H1 (cell line): ENCODE measurements at regions not wholly inside any gene's neighbourhood (a gene's known extent, or its start where the extent isn't known, plus 50 kb on each side); places are given as distances from the start of the nearest gene placed in this dataset.

ENCODE experiments used
- CTCF ChIA-PET: fragments of 300-600 bp; sonication (Branson Sonifier 250); formaldehyde crosslinking; loops from one replicate; lab custom pipeline; 2021; ENCODE audit not compliant: partially characterized antibody; lab: Charles Lee
- POLR2A ChIA-PET: fragments of 300-600 bp; sonication (Branson Sonifier 250); formaldehyde crosslinking; loops from one replicate; lab custom pipeline; 2021; ENCODE audit warnings: inconsistent platforms; ENCODE audit not compliant: partially characterized antibody; lab: Charles Lee
- DNase-seq, 2 experiments: peaks; one replicate each; pipeline versions ENCODE4 v3.0.0 to v3.0.0-alpha.2; 2010 to 2022; ENCODE audit warnings: low spot score in 2 of 2, low read depth in 1 of 2, mixed read lengths in 1 of 2
- FAIRE-seq: peaks from 2 replicates; lab custom pipeline; 2011; peaks lifted over from hg19 to GRCh38; lab: Jason Lieb, UNC
- H2AFZ ChIP-seq: 2 replicates; pipeline ENCODE4 v1.8.1; 2012; ENCODE audit warnings: low read length, inconsistent platforms
- H2AK5ac ChIP-seq: 2 replicates; pipeline ENCODE4 v1.6.1; 2013; ENCODE audit warnings: low read depth, low read length
- H2BK120ac ChIP-seq: replicated peaks from 2 replicates; pipeline ENCODE3; 2013; ENCODE audit warnings: low read depth, low read length, inconsistent platforms
- H2BK12ac ChIP-seq: 2 replicates; pipeline ENCODE4 v1.6.1; 2013; ENCODE audit warnings: low read depth, low read length
- H2BK15ac ChIP-seq: 2 replicates; pipeline ENCODE4 v1.6.1; 2013; ENCODE audit warnings: low read length
- H2BK20ac ChIP-seq: 2 replicates; pipeline ENCODE4 v1.6.1; 2013; ENCODE audit warnings: low read length
- H2BK5ac ChIP-seq: 2 replicates; pipeline ENCODE4 v1.6.1; 2013; ENCODE audit warnings: low read depth, low read length
- H3K14ac ChIP-seq: 2 replicates; pipeline ENCODE4 v1.6.1; 2013; ENCODE audit warnings: inconsistent platforms; ENCODE audit not compliant: insufficient read length
- H3K18ac ChIP-seq: 2 replicates; pipeline ENCODE4 v1.6.1; 2013; ENCODE audit warnings: low read length; ENCODE audit errors: extremely low read depth
- H3K23ac ChIP-seq: 2 replicates; pipeline ENCODE4 v1.6.1; 2013; ENCODE audit warnings: inconsistent platforms; ENCODE audit not compliant: insufficient read length
- H3K23me2 ChIP-seq: 2 replicates; pipeline ENCODE4 v1.6.1; 2013; ENCODE audit warnings: low read depth, low read length
- H3K27ac ChIP-seq: 2 replicates; pipeline ENCODE4 v1.6.1; 2011; ENCODE audit warnings: low read depth, low read length, inconsistent platforms
- H3K27me3 ChIP-seq, 4 experiments: replicated peaks in 1 of 4; 1 replicate in 1 of 4; 2 replicates in 3 of 4; pipeline versions ENCODE4 v1.6.1 to v1.8.1; 2011 to 2013; ENCODE audit warnings: low read length in 3 of 4, mild to moderate bottlenecking in 3 of 4, inconsistent platforms in 2 of 4, mixed read lengths in 2 of 4, moderate library complexity in 1 of 4; ENCODE audit not compliant: control insufficient read depth in 3 of 4, insufficient read depth in 3 of 4; ENCODE audit errors: extremely low read depth in 1 of 4
- H3K36me3 ChIP-seq, 4 experiments: 2 replicates each; pipeline versions ENCODE4 v1.6.1 to v1.8.1; 2011 to 2013; ENCODE audit warnings: mild to moderate bottlenecking in 4 of 4, low read length in 3 of 4, moderate library complexity in 2 of 4, control low read depth in 1 of 4, inconsistent platforms in 1 of 4; ENCODE audit not compliant: insufficient read depth in 4 of 4, control insufficient read depth in 2 of 4
- H3K4ac ChIP-seq: replicated peaks from 2 replicates; pipeline ENCODE3; 2013; ENCODE audit warnings: low read length, low read depth, mixed read lengths, inconsistent platforms; ENCODE audit not compliant: insufficient read length
- H3K4me1 ChIP-seq, 4 experiments: replicated peaks in 1 of 4; 1 replicate in 1 of 4; 2 replicates in 3 of 4; pipeline versions ENCODE4 v1.6.1 to v1.8.1; 2011 to 2013; ENCODE audit warnings: low read length in 3 of 4, inconsistent platforms in 2 of 4, mixed read lengths in 1 of 4; ENCODE audit not compliant: insufficient read depth in 4 of 4, control insufficient read depth in 3 of 4
- H3K4me2 ChIP-seq, 2 experiments: 2 replicates each; pipeline versions ENCODE4 v1.6.1 to v1.8.1; 2011 to 2013; ENCODE audit warnings: low read depth in 2 of 2, low read length in 2 of 2, control low read depth in 1 of 2, inconsistent platforms in 1 of 2, mild to moderate bottlenecking in 1 of 2; ENCODE audit not compliant: insufficient read depth in 1 of 2
- H3K4me3 ChIP-seq, 4 experiments: fragments of 200-600, 300-600 bp in 1 of 4; sonication (generic), shearing (Covaris generic), sonication (Bioruptor Twin) in 1 of 4; 2 replicates each; pipeline versions ENCODE4 v1.5.1 to v1.8.1; 2011 to 2016; ENCODE audit warnings: low read length in 4 of 4, low read depth in 3 of 4, control low read depth in 2 of 4, inconsistent platforms in 2 of 4, mild to moderate bottlenecking in 2 of 4, mixed read lengths in 1 of 4, moderate library complexity in 1 of 4; ENCODE audit not compliant: insufficient read depth in 2 of 4; ENCODE audit errors: extremely low read depth in 1 of 4
- H3K56ac ChIP-seq: replicated peaks from 2 replicates; pipeline ENCODE3; 2013; ENCODE audit warnings: low read depth, mild to moderate bottlenecking, mixed read lengths, low read length, inconsistent platforms; ENCODE audit not compliant: insufficient read length
- H3K79me1 ChIP-seq: 2 replicates; pipeline ENCODE4 v1.6.1; 2013; ENCODE audit warnings: low read depth, low read length, control low read depth
- H3K79me2 ChIP-seq, 2 experiments: 2 replicates each; pipeline versions ENCODE4 v1.6.1 to v1.8.1; 2012 to 2013; ENCODE audit warnings: low read length in 2 of 2, mild to moderate bottlenecking in 2 of 2, inconsistent platforms in 1 of 2; ENCODE audit not compliant: insufficient read depth in 2 of 2, control insufficient read depth in 1 of 2
- H3K9ac ChIP-seq, 4 experiments: replicated peaks in 1 of 4; 1 replicate in 1 of 4; 2 replicates in 3 of 4; pipeline versions ENCODE4 v1.6.1 to v1.8.1; 2011 to 2013; ENCODE audit warnings: low read depth in 3 of 4, low read length in 3 of 4, control low read depth in 2 of 4, mild to moderate bottlenecking in 2 of 4, moderate library complexity in 2 of 4, inconsistent platforms in 1 of 4; ENCODE audit errors: extremely low read depth in 1 of 4
- H3K9me3 ChIP-seq, 2 experiments: 2 replicates each; pipeline versions ENCODE4 v1.6.1 to v1.8.1; 2012 to 2013; ENCODE audit warnings: mild to moderate bottlenecking in 2 of 2, moderate library complexity in 2 of 2, control low read depth in 1 of 2, inconsistent platforms in 1 of 2, low read depth in 1 of 2, low read length in 1 of 2, mixed read lengths in 1 of 2; ENCODE audit not compliant: insufficient read depth in 2 of 2
- H4K20me1 ChIP-seq, 2 experiments: replicated peaks in 1 of 2; 2 replicates each; pipeline versions ENCODE3 to v1.8.1; 2011 to 2013; ENCODE audit warnings: inconsistent platforms in 2 of 2, low read length in 2 of 2, mild to moderate bottlenecking in 1 of 2; ENCODE audit not compliant: insufficient read depth in 2 of 2, control insufficient read depth in 1 of 2
- H4K5ac ChIP-seq: 2 replicates; pipeline ENCODE4 v1.6.1; 2013; ENCODE audit warnings: low read length, low read depth, mixed read lengths, inconsistent platforms; ENCODE audit not compliant: insufficient read length
- H4K8ac ChIP-seq: 2 replicates; pipeline ENCODE4 v1.8.0; 2013; ENCODE audit warnings: mild to moderate bottlenecking, moderate library complexity, low read length, inconsistent platforms; ENCODE audit not compliant: insufficient read depth; ENCODE audit errors: extremely low read depth
- H4K91ac ChIP-seq: replicated peaks from 2 replicates; pipeline ENCODE3; 2013; ENCODE audit warnings: low read length, mixed read lengths, inconsistent platforms; ENCODE audit not compliant: insufficient read length
- BCL11A ChIP-seq, 2 experiments: IDR thresholded peaks; one replicate each; pipeline ENCODE4 v1.6.1; 2011; ENCODE audit warnings: low read depth in 2 of 2, low read length in 2 of 2, mild to moderate bottlenecking in 2 of 2
- CEBPB ChIP-seq: IDR thresholded peaks from 2 replicates; pipeline ENCODE4 v1.6.1; 2012; ENCODE audit warnings: low read depth, low read length
- CHD1 ChIP-seq: IDR thresholded peaks from 2 replicates; pipeline ENCODE4 v1.6.1; 2012; ENCODE audit warnings: low read depth, low read length, improper control_type of control experiment
- KDM5A ChIP-seq: fragments of 200-600 bp; IDR thresholded peaks from 2 replicates; pipeline ENCODE4 v1.7.1; 2012; ENCODE audit warnings: mild to moderate bottlenecking, low read length, inconsistent platforms, mixed read lengths
- RFX5 ChIP-seq: IDR thresholded peaks from 2 replicates; pipeline ENCODE4 v1.6.1; 2011; ENCODE audit warnings: low read depth, low read length, improper control_type of control experiment, borderline replicate concordance
- SP1 ChIP-seq: IDR thresholded peaks from 2 replicates; pipeline ENCODE4 v1.6.1; 2011; ENCODE audit warnings: low read depth, low read length
- SP4 ChIP-seq: IDR thresholded peaks from 2 replicates; pipeline ENCODE4 v1.6.1; 2012; ENCODE audit warnings: low read length, inconsistent platforms
- WGBS, 2 experiments: shearing (Covaris generic) in 1 of 2; methylation state at CpG; one replicate each; pipeline versions ENCODE4 v1.1.6 to v1.1.7; 2013 to 2015; ENCODE audit warnings: low lambda C conversion rate in 2 of 2, mixed read lengths in 2 of 2, inconsistent platforms in 1 of 2, low coverage in 1 of 2, missing lambda C conversion rate in 1 of 2; ENCODE audit not compliant: insufficient replicate concordance in 2 of 2, insufficient coverage in 1 of 2, insufficient read length in 1 of 2; ENCODE audit errors: extremely low coverage in 1 of 2, missing lambda C conversion rate in 1 of 2; 5-methylcytosine and 5-hydroxymethylcytosine counted together
- TF ChIP-seq, protein P1 (sequence below): IDR thresholded peaks from 2 replicates; pipeline ENCODE4 v1.6.1; 2012; ENCODE audit warnings: inconsistent platforms
- TF ChIP-seq, protein P2 (sequence below), 3 experiments: IDR thresholded peaks; 1 replicate in 2 of 3; 2 replicates in 1 of 3; pipeline versions ENCODE4 v1.5.1 to v1.6.1; 2011; ENCODE audit warnings: low read length in 3 of 3, mild to moderate bottlenecking in 3 of 3, inconsistent platforms in 2 of 3, low read depth in 1 of 3, moderate library complexity in 1 of 3; ENCODE audit not compliant: insufficient read depth in 1 of 3; ENCODE audit errors: control extremely low read depth in 1 of 3

DNA sequence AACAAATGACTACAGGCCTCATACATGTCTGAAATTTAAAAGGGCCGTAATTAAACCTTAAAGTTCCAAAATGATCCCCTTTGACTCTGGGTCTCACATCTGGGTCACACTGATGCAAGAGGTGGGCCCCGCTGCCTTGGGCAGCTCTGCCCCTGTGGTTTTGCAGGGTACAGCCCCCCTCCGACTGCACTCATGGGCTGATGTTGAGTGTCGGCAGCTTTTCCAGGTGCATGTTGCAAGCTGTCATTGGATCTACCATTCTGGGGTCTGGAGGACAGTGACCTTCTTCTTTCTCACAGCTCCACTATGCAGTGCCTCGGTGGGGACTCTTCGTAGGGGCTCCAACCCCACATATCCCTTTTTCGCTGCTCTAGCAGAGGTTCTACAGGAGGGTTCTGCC is 1537.9 kb downstream of the PCDH18 start:
- CTCF ChIA-PET = interaction anchor here (0.6 kb wide), 1 partner anchor 1112 kb away, joined by 3 read pairs; no protein-coding TSS in a partner anchor
- FAIRE-seq = no peak
- H3K23me2 ChIP-seq = no peaks in the 10 kb centered on the region

More for the DNA sequence above, 1537.9 kb downstream of the PCDH18 start:
- H3K23ac ChIP-seq = no peak overlapping the region
- H3K9me3 ChIP-seq = 0 out of 4 replicates have a peak, but pooled peaks cover 0 to 2% of the 10 kb centered on the region in 2 experiments
- no peaks in the 10 kb centered on the region for H3K79me2 ChIP-seq
- no peak overlapping the region for H2BK120ac ChIP-seq
- POLR2A ChIA-PET = no interaction called here
- no peak overlapping the region for H2BK5ac ChIP-seq
- H3K4me2 ChIP-seq = no peak overlapping the region
- H3K18ac ChIP-seq = no peak overlapping the region
- H4K91ac ChIP-seq = no peak overlapping the region
- no peak overlapping the region for H3K14ac ChIP-seq
- H3K9ac ChIP-seq = no peak overlapping the region
- no peak overlapping the region for H3K56ac ChIP-seq
- H2AFZ ChIP-seq = no peak overlapping the region
- no peaks in the 10 kb centered on the region for H4K20me1 ChIP-seq
- no peaks in the 10 kb centered on the region; a peak in 1 of 8 replicates for H3K36me3 ChIP-seq
- no peak overlapping the region for H2BK12ac ChIP-seq
- no peak overlapping the region for H3K27ac ChIP-seq
- no peaks in the 10 kb centered on the region for H3K27me3 ChIP-seq
- TF ChIP-seq BCL11A (IDR thresholded peaks at IDR 0.05; ENCODE audit: low read depth in 2 of 2, low read length in 2 of 2) (no peak), SP4 (no peak), CHD1 (no peak), KDM5A (no peak), RFX5 (no peak), SP1 (no peak), CEBPB (no peak)
- TF ChIP-seq, protein P1, sequence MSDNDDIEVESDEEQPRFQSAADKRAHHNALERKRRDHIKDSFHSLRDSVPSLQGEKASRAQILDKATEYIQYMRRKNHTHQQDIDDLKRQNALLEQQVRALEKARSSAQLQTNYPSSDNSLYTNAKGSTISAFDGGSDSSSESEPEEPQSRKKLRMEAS = no peak
- TF ChIP-seq, protein P2, sequence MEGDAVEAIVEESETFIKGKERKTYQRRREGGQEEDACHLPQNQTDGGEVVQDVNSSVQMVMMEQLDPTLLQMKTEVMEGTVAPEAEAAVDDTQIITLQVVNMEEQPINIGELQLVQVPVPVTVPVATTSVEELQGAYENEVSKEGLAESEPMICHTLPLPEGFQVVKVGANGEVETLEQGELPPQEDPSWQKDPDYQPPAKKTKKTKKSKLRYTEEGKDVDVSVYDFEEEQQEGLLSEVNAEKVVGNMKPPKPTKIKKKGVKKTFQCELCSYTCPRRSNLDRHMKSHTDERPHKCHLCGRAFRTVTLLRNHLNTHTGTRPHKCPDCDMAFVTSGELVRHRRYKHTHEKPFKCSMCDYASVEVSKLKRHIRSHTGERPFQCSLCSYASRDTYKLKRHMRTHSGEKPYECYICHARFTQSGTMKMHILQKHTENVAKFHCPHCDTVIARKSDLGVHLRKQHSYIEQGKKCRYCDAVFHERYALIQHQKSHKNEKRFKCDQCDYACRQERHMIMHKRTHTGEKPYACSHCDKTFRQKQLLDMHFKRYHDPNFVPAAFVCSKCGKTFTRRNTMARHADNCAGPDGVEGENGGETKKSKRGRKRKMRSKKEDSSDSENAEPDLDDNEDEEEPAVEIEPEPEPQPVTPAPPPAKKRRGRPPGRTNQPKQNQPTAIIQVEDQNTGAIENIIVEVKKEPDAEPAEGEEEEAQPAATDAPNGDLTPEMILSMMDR (IDR thresholded peaks at IDR 0.05; ENCODE audit: control extremely low read depth in 1 of 3, insufficient read depth in 1 of 3, low read depth in 1 of 3, low read length in 3 of 3) = no peak
- TF ChIP-seq, all 59 proteins: peak for 0
- WGBS, 2 experiments = 96% methylated on average over 7 of the region's 7 CpGs; no CpG with 5 or more reads in 1 of the 2 experiments
- H3K4me1 ChIP-seq = peaks cover 0 to 8% (median 0%) of the 10 kb centered on the region in 4 experiments; a peak in 1 of 7 replicates
- no peak overlapping the region for H3K4me3 ChIP-seq
- H4K8ac ChIP-seq = no peak overlapping the region
- no peak overlapping the region for H4K5ac ChIP-seq
- H3K79me1 ChIP-seq = no peaks in the 10 kb centered on the region
- DNase-seq = no peak
- no peak overlapping the region for H2BK15ac ChIP-seq
- H3K4ac ChIP-seq = no peak overlapping the region
- no peak overlapping the region for H2AK5ac ChIP-seq
- no peak overlapping the region for H2BK20ac ChIP-seq
